GM03348 (cell line): ENCODE measurements at regions not wholly inside any gene's neighbourhood (a gene's known extent, or its start where the extent isn't known, plus 50 kb on each side); places are given as distances from the start of the nearest gene placed in this dataset.
A peak's percentile ranks its signal among the peaks of the same experiment; 100 is the strongest.
"Not testable (repeated sequence)": the region's sequence is repeated elsewhere in the genome, so short reads cannot be mapped to it uniquely, and the experiment has no call there.

Experiments
- DNase-seq: peaks from one replicate; pipeline ENCODE4 v3.0.0; 2012; ENCODE audit warnings: low spot score

GRCh38 chr13:90594681-90595080 is 752.8 kb upstream of the MIR17HG start:
- DNase-seq: peak; percentile 16

GRCh38 chr13:90605664-90606063 is 741.8 kb upstream of the MIR17HG start:
- no peak for DNase-seq

GRCh38 chr13:90606921-90607320 is 740.6 kb upstream of the MIR17HG start:
- DNase-seq: not testable (repeated sequence)

- no peak for DNase-seq
Observed at GRCh38 chr13:90612391-90612790, 735.1 kb upstream of the MIR17HG start.

- DNase-seq: no peak
Observed at GRCh38 chr13:90613076-90613795, 734.3 kb upstream of the MIR17HG start.

- no peak for DNase-seq
Observed at GRCh38 chr13:90615236-90615635, 732.3 kb upstream of the MIR17HG start.

- no peak for DNase-seq
Observed at GRCh38 chr13:90615767-90616166, 731.7 kb upstream of the MIR17HG start.

- no peak for DNase-seq
Observed at GRCh38 chr13:90618133-90618532, 729.4 kb upstream of the MIR17HG start.

GRCh38 chr13:90622541-90622940 is 724.9 kb upstream of the MIR17HG start:
- DNase-seq: no peak

GRCh38 chr13:90623318-90624011 is 724.0 kb upstream of the MIR17HG start:
- no peak for DNase-seq

- DNase-seq: no peak
Observed at GRCh38 chr13:90627813-90628212, 719.7 kb upstream of the MIR17HG start.

- no peak for DNase-seq
Observed at GRCh38 chr13:90628471-90628870, 719.0 kb upstream of the MIR17HG start.

- DNase-seq: no peak
Observed at GRCh38 chr13:90630716-90631115, 716.8 kb upstream of the MIR17HG start.

GRCh38 chr13:90632184-90632583 is 715.3 kb upstream of the MIR17HG start:
- DNase-seq: no peak

- DNase-seq: no peak
Observed at GRCh38 chr13:90633849-90634248, 713.6 kb upstream of the MIR17HG start.

- peak; percentile 48 for DNase-seq
Observed at GRCh38 chr13:90640976-90641375, 706.5 kb upstream of the MIR17HG start.

- DNase-seq: no peak
Observed at GRCh38 chr13:90641884-90642283, 705.6 kb upstream of the MIR17HG start.

GRCh38 chr13:90645582-90645981 is 701.9 kb upstream of the MIR17HG start:
- no peak for DNase-seq

GRCh38 chr13:90648497-90648896 is 699.0 kb upstream of the MIR17HG start:
- DNase-seq: no peak

- DNase-seq: no peak
Observed at GRCh38 chr13:90652036-90652435, 695.5 kb upstream of the MIR17HG start.

- DNase-seq: no peak
Observed at GRCh38 chr13:90654970-90655369, 692.5 kb upstream of the MIR17HG start.

- not testable (repeated sequence) for DNase-seq
Observed at GRCh38 chr13:90664200-90664599, 683.3 kb upstream of the MIR17HG start.

GRCh38 chr13:90673746-90674145 is 673.7 kb upstream of the MIR17HG start:
- DNase-seq: no peak

GRCh38 chr13:90675129-90675528 is 672.4 kb upstream of the MIR17HG start:
- no peak for DNase-seq
